Right lobe of liver (tissue), 6 donors: ENCODE measurements at regions not wholly inside any gene's neighbourhood (a gene's known extent, or its start where the extent isn't known, plus 50 kb on each side); places are given as distances from the start of the nearest gene placed in this dataset.

Experiments
- ATAC-seq, 4 donors: fragments of 200-7000 bp; cut with Tn5 transposase; one replicate each; pipeline ENCODE4 v1.9.1; 2020; ENCODE audit warnings: mild to moderate bottlenecking in 4 of 4, moderate library complexity in 4 of 4
- DNase-seq, 3 donors: peaks; one replicate each; pipeline ENCODE4 v3.0.0-alpha.2; 2020
- H3K27ac ChIP-seq, 3 donors: fragments of 200-600 bp; one replicate each; pipeline ENCODE4 v1.8.0; 2022
- H3K27me3 ChIP-seq, 2 donors: fragments of 200-600 bp; one replicate each; pipeline ENCODE4 v1.8.0; 2022
- H3K36me3 ChIP-seq, 4 donors: fragments of 200-600 bp; sonication (generic) in 1 of 4; one replicate each; pipeline versions ENCODE4 v1.5.1 to v1.8.0; 2017 to 2022; ENCODE audit warnings: control low read depth in 1 of 4
- H3K4me1 ChIP-seq, 4 donors: fragments of 200-600 bp; sonication (generic) in 1 of 4; one replicate each; pipeline versions ENCODE4 v1.5.1 to v1.8.0; 2017 to 2022; ENCODE audit warnings: control low read depth in 1 of 4
- H3K4me3 ChIP-seq, 3 donors: fragments of 200-600 bp; one replicate each; pipeline ENCODE4 v1.8.0; 2022
- H3K9me3 ChIP-seq, 4 donors: fragments of 200-600 bp; sonication (generic) in 1 of 4; one replicate each; pipeline versions ENCODE4 v1.5.1 to v1.8.0; 2017 to 2022; ENCODE audit warnings: control low read depth in 1 of 4
- CTCF ChIP-seq, 4 donors: fragments of 200-600 bp in 3 of 4; fragments of 450-650 bp in 1 of 4; IDR thresholded peaks; one replicate each; pipeline versions ENCODE4 v1.5.1 to v1.8.0; 2016 to 2022; ENCODE audit warnings: antibody characterized with exemption in 4 of 4, mild to moderate bottlenecking in 2 of 4
- POLR2A ChIP-seq: fragments of 450-650 bp; IDR thresholded peaks from one replicate; pipeline ENCODE4 v1.6.1; 2017; ENCODE audit warnings: antibody characterized with exemption, mild to moderate bottlenecking
- WGBS: methylation state at CpG from one replicate; pipeline ENCODE4 v1.1.6; 2018; ENCODE audit warnings: low coverage, low lambda C conversion rate; ENCODE audit not compliant: insufficient coverage; ENCODE audit errors: missing lambda C conversion rate; 5-methylcytosine and 5-hydroxymethylcytosine counted together
- intact Hi-C, 2 donors: fragments of 100-400 bp; cut with DNase I; formaldehyde crosslinking; loops; one replicate each; pipeline versions ENCODE4 v1.11.2 to v1.14.1; 2022
- donor health status: DM: no; HTN: yes; CAD: no.
- donor health status: DM: no; HTN: no; CAD: no.
- donor health status: DM: no; HTN: no; CAD: no.
- donor health status: DM: no; HTN: yes; CAD: no.
- donor health status: DM: no; HTN: yes; CAD: no.

- Histone ChIP-seq H3K27me3 (no peaks in the 10 kb centered on the region), H3K27ac (no peak overlapping the region), H3K36me3 (no peaks in the 10 kb centered on the region), H3K9me3 (no peaks in the 10 kb centered on the region), H3K4me1 (peaks cover 0 to 11% (median 2%) of the 10 kb centered on the region in 4 donors), H3K4me3 (no peak overlapping the region)
- intact Hi-C loops, result loop anchor here in 1 of 2 donors (10.0 kb wide), 1 partner anchor 178 kb away; no protein-coding TSS in a partner anchor
- DNase-seq (no peak), ATAC-seq (no peak)
- TF ChIP-seq CTCF (IDR thresholded peaks at IDR 0.05) (no peak), POLR2A (no peak)
- 90% methylated on average over 2 of the region's 5 CpGs for WGBS
These were observed 87.3 kb upstream of the NHSL1 start for GRCh38 chr6:138586638-138587037.

GRCh38 chr6:138588805-138589434 is 89.6 kb upstream of the NHSL1 start:
- TF ChIP-seq CTCF (IDR thresholded peaks at IDR 0.05), result peak; percentile 89 to 94 (median 92)
- TF ChIP-seq POLR2A, result no peak
- Histone ChIP-seq H3K4me3 (no peak overlapping the region), H3K36me3 (no peaks in the 10 kb centered on the region), H3K27me3 (no peaks in the 10 kb centered on the region), H3K9me3 (no peaks in the 10 kb centered on the region), H3K27ac (no peak overlapping the region), H3K4me1 (peaks cover 0 to 22% (median 8%) of the 10 kb centered on the region in 4 donors)
- DNase-seq (no peak), ATAC-seq (peak; percentile 53 to 70 (median 63))
- WGBS, result 9% methylated on average over 8 of the region's 13 CpGs
- intact Hi-C loops, result loop anchor here in 1 of 2 donors (10.0 kb wide), 1 partner anchor 176 kb away; no protein-coding TSS in a partner anchor

- Histone ChIP-seq H3K36me3 (no peaks in the 10 kb centered on the region), H3K27ac (no peak overlapping the region), H3K9me3 (no peaks in the 10 kb centered on the region), H3K27me3 (no peaks in the 10 kb centered on the region), H3K4me3 (no peak overlapping the region), H3K4me1 (peaks cover 0 to 33% (median 14%) of the 10 kb centered on the region in 4 donors)
- DNase-seq (peak in 1 of 3 donors; percentile 74), ATAC-seq (peak; percentile 64 to 82 (median 79))
- TF ChIP-seq CTCF (IDR thresholded peaks at IDR 0.05), result peak; percentile 78 to 85 (median 81)
- no peak for TF ChIP-seq POLR2A
- intact Hi-C loops, result no loop called here
- WGBS, result 12% methylated on average over 3 of the region's 3 CpGs
These were observed 91.8 kb upstream of the NHSL1 start for GRCh38 chr6:138590796-138591709.

- Histone ChIP-seq H3K4me1 (peaks cover 0 to 39% (median 14%) of the 10 kb centered on the region in 4 donors), H3K27ac (peak overlapping the region; percentile 49 to 82 (median 52)), H3K4me3 (no peak overlapping the region), H3K36me3 (no peaks in the 10 kb centered on the region), H3K27me3 (no peaks in the 10 kb centered on the region), H3K9me3 (no peaks in the 10 kb centered on the region)
- intact Hi-C loops, result no loop called here
- 71% methylated on average over 1 of the region's 1 CpG for WGBS
- no peak for DNase-seq
- no peak for ATAC-seq
- TF ChIP-seq POLR2A, result no peak
- TF ChIP-seq CTCF (IDR thresholded peaks at IDR 0.05), result no peak
These were observed 93.4 kb upstream of the NHSL1 start for GRCh38 chr6:138592749-138593123.
